HEK293 (cell line): ENCODE measurements at regions not wholly inside any gene's neighbourhood (a gene's known extent, or its start where the extent isn't known, plus 50 kb on each side); places are given as distances from the start of the nearest gene placed in this dataset.

Experiments
- CTCF ChIP-seq: fragments of 450-650 bp; formaldehyde crosslinking; IDR thresholded peaks from 2 replicates; pipeline ENCODE4 v1.5.1; 2016; ENCODE audit warnings: missing biosample characterization, missing genetic modification characterization
- ZNF488 ChIP-seq: fragments of 450-650 bp; formaldehyde crosslinking; IDR thresholded peaks from 2 replicates; pipeline ENCODE4 v1.5.1; 2016; ENCODE audit warnings: missing biosample characterization, missing genetic modification characterization

GRCh38 chr5:39702928-39703327, 278.1 kb upstream of the DAB2 start:
- TF ChIP-seq CTCF (no peak), ZNF488 (no peak)
